Stimulated activated naive CD4-positive, alpha-beta T cell treated with Interleukin-2 at 50 U/mL for 16 hours (primary cell): ENCODE measurements at regions not wholly inside any gene's neighbourhood (a gene's known extent, or its start where the extent isn't known, plus 50 kb on each side); places are given as distances from the start of the nearest gene placed in this dataset.

Source experiments
- DNase-seq: peaks from one replicate; lab custom pipeline; 2025; lab: John Stamatoyannopoulos, UW

DNA sequence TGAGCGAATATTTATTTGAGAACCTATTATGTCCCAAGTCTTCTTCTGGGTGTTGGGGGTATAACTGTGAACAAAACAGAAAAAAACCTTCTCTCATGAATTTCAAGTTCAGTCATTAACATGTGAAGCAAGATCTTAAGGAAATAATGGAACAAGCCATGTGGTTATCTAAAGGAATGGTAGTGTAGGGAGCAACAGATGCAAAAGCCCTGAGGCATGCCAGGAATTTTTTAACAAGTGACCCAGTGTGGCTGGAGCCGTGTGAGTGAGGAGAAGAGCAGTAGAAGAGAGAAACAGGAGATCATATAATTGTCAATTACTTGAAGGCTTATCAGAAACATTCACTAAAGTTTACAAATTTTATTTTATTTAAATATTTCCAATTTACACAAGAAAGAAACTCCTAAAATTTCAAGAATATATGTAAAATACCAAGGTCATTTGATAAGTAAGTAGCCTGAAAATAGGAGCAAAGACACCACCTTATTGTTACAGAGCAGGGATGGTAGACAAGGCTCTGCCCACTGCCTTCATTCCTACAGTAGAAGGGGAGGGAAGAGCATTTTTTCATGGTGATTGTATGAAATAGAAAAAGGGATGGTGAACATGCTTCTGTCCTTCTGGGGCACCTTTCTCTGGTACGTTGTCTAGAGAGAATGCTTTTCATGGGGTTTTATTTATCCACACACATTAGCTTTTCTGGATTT, 345.1 kb downstream of the PLOD2 start:
- DNase-seq = no peak

DNA sequence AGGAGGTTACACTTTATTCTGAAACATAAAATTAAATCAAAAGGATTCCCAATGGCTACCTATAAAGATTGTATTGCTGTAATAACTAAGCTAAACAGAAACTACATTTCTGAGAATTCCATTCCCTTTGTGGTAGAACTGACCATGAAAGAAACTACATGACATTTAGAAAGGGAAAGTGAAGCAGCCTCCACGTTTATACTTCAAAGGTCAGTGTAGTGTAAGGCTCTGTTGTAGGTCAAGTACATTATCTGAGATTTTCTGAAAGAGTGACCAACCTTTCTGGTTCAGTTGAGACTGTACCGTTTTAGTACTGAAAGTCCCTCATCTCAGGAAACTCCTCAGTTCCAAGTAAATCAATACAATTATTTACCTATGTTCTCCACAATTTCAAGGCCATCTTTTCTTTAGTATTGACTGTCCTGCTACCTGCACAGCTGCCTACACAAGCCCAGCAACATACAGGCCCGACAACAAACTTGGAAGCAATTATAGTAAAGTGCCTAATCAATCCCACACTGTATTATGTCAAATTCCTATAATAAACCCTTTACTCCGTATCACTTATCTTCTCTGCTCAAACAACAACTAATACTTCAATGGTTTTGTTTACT, 343.0 kb downstream of the PLOD2 start:
- DNase-seq = no peak

DNA sequence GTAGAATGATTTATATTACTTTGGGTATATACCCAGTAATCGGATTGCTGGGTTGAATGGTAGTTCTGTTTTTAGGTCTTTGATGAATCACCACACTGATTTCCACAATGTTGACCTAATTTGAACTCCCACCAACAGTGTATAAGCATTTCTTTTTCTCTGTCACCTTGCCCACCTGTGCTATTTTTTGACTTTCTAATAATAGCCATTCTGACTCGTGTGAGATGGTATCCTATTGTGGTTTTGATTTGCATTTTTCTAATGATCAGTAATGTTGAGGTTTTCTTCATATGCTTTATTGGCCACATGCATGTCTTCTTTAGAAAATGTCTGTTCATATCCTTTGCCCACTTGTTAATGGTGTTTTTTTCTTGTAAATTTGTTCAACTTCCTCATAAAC, 340.8 kb downstream of the PLOD2 start:
- no peak for DNase-seq

GRCh38 chr3:145842294-145842902, 318.6 kb downstream of the PLOD2 start:
- no peak for DNase-seq

DNA sequence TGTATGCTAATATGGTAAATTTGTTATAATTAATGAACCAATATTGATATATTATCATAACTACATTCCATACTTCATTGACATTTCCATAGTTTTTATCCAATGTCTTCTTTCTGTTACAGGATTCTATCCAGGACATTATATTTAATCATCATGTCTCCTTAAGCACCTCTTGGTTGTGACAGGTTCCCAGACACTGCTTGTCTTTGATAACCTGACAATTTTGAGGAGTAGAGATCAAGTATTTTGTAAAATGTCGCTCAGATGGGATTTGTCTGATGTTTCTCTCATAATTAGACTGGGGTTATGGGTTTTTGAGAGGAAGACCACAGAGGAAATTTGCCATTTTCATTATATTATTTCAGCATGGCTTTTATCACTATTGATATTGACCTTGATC, 317.4 kb downstream of the PLOD2 start:
- no peak for DNase-seq

DNA sequence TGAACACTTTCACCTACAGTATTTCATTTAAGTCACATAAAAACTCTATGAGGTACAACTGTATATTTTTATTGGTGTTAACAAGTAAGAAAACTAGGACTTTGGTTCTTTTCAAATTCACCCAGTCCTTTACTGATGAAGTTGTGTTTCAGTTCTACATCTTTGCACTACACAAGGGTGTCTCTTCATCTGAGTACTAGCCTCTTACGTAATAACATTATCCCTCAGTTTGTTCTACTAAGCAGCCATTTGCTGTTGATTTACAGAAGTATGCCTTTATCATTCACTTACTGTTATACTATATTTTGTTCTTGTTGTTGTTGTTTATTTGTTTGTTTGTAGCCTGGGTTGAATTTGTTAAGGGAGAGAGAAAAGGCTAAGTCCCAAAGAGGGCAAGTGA, 311.9 kb downstream of the PLOD2 start:
- DNase-seq = no peak

GRCh38 chr3:145854499-145854898, 306.5 kb downstream of the PLOD2 start:
- no peak for DNase-seq

DNA sequence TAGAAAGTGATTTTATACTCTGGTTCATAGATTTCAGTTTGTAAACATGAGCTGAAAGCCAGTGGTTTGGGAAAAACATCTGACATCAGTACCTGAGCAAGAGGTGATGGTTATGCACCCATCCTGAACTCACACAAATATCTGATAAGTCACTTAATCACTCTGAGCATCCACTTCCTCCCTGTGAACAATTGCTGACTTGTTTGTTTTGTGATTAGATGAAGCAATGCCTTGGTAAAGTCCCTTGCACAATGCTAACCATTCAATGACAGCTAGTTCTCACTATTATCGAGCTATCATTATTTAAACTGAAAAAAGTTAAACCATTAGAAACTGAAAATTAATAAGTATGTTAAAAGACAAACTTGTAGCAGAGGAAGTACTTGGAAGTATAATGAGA, 303.0 kb downstream of the PLOD2 start:
- no peak for DNase-seq

GRCh38 chr3:145864336-145864735, 296.6 kb downstream of the PLOD2 start:
- DNase-seq = no peak

DNA sequence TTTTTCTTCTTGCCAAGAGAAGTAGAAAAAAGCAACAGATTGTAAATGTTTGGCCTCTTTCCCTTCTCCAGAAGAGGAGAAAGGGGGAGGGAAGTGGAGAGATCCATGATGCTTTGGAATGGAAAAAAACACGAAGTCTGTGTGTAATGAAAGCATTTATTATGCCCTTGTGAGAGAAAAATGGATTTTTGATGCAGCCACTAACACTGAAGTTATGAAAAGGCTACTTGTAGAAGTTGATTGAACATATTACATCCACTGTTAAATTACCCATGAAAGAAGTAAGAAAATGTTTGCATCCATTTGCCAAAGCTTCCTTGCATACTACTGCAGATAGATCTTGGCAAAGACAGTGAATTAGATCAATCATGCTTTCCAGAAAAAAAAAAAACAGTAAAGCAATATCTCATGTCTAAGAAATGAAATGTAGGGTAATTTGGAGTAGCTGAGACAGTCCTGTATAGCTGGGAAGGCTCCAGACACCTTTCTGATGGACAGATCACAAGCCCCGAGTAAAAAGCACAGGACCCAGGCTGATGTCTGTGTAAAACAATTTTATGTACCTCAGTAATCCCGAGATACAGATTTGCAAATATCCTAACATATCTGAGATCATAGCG, 295.5 kb downstream of the PLOD2 start:
- DNase-seq = no peak

DNA sequence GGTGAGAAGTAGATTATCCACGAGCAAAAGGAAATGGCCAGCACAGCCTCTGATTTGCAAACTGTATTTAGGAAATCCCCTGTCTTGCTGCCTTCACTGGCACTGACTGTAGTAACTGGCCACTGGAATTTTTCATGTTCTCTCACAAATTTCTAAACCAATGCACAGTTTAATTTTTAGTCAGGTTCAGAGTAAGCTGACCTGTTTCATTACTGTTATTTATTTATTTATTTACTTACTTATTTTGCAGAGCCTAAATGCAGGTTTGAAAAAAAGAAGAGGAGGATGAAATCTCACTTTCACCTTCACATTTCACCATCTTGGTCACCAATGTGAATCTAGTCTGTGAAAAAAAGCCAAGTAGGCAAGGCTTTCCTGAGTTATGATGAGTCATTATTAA, 291.0 kb downstream of the PLOD2 start:
- DNase-seq = no peak

DNA sequence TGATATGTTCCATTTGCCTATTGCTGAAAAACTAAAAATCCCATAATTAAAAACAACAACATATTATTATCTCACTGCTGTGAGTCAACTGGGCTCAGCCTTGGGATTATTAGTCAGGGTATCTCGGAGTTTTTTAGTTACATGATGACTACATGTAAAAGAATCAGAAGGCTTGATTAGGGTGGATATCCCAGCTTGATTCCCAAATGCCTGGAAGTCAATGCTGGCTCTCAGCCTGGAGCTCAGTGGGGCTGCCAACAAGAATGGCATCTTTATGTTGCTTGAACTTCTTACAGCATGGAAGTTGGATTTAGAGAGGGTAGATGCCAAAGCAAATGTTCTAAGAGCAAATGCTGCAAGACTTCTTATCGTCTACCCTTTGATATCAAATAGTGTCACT, 278.5 kb downstream of the PLOD2 start:
- no peak for DNase-seq

- DNase-seq = no peak
These were observed 271.3 kb downstream of the PLOD2 start for GRCh38 chr3:145889730-145890129.

GRCh38 chr3:145892869-145893268, 268.1 kb downstream of the PLOD2 start:
- DNase-seq = no peak

- no peak for DNase-seq
These were observed 267.7 kb downstream of the PLOD2 start for GRCh38 chr3:145893331-145893730.

DNA sequence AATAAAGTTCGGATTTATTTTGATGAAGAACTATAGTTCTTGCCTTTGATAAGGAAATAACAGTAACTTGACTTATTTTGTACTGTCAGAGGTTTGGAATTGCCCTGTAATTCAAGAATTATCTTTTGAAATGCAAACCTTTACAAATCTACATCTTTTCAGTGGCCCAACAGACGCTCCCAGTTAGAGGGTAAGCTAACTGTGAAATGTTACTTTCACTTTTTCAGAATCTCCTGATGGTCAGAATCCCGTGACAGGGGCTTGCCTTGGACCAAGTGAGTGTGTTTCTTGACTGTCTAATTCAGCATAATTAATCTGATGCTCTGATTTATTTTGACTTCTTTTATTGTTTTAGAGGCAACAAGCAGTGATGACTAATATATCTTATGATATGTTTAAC, 262.5 kb downstream of the PLOD2 start:
- DNase-seq = no peak

DNA sequence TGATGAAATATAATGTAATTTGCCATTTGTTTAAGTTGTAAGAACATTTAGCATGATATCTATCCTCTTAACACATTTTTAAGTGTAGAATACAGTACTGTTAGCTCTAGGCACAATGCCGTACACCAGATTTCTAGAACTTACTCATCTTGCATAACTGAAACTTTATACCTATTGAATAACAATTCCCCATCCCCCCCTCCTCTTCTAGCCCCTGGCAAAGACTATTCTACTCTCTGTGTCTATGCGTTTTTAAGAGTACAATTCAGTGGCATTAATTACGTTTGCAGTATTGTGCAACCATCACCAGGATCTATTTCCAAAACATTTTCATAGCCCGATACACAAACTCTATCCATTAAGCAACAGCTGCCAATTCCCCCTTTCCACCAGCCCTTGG, 261.7 kb downstream of the PLOD2 start:
- DNase-seq = no peak

- no peak for DNase-seq
These were observed 260.7 kb downstream of the PLOD2 start for GRCh38 chr3:145900056-145900829.

GRCh38 chr3:145902166-145902565, 258.8 kb downstream of the PLOD2 start:
- DNase-seq = no peak

DNA sequence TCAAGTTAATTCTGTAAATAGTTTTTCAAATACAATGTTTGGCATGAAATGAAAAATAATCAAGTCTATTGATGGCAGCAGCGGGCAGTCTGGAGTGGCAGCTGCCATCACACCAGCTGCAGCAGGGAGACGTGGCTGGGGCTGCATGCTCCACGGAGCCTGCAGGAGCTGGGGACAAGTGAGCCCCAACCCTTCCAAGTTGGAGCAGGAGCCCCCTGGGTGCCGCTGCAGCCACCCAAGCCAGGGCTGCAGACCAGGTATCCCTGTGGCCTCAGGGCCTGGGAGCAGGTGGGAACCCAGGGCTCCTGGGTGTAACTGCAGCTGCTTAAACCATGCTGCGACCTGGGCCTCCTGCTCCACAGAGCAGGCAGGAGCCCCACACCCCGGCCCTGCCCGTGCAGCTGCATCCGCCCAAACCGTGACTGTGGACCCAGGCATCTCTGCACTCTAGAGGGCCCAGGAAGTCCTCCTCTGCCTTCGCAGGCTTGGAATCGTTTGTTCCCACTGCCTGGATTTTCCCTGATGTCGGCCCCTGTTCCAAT, 257.4 kb downstream of the PLOD2 start:
- no peak for DNase-seq

GRCh38 chr3:145904138-145904537, 256.8 kb downstream of the PLOD2 start:
- no peak for DNase-seq

DNA sequence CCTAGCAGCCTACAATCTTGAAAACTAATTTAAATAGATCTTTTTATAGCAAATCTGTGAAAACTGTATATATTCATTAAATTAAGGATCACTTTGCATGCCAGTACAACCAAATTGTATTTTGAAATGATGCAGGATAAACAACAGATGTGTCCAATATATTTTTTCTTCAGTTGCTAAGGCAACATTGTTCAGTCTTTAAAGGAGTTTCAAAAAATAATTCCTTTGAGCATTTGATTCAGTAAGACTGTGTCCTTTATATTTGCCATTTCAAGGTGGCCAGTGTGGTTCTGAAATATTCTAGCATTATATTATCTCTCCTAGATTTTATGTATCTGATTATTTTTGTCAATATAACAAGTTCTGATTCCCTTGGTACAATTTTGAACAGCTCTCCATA, 254.7 kb downstream of the PLOD2 start:
- DNase-seq = no peak
